Smooth muscle cell of the brain vasculature (primary cell): ENCODE measurements at regions not wholly inside any gene's neighbourhood (a gene's known extent, or its start where the extent isn't known, plus 50 kb on each side); places are given as distances from the start of the nearest gene placed in this dataset.

ENCODE experiments used
- DNase-seq: peaks from one replicate; pipeline ENCODE4 v3.0.0-alpha.2; 2012; ENCODE audit warnings: low read depth, low spot score

DNA sequence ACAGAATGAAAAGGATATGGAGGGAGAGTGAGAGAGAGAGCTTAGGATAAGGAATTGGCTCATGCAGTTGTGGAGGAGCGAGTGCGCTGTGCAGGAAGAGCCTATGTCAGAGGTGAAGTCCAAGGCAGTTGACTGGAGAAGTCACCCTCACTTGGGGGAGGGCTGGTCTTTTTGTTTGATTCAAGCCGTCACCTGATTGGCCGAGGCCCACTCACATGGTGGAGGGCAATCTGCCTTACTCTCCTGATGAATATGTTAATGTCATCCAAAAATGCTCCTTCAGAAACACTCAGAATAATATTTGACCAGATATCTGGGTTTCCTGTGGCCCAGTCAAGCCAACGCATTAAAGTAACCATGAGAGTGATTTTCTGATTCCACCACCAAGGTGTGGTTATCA lies 131.7 kb downstream of the KATNIP start:
- no peak for DNase-seq

- no peak for DNase-seq
Observed at GRCh38 chr16:27684047-27684446, 134.1 kb downstream of the KATNIP start.

- peak; percentile 72 for DNase-seq
Observed at GRCh38 chr16:27685807-27686206, 135.9 kb downstream of the KATNIP start.

DNA sequence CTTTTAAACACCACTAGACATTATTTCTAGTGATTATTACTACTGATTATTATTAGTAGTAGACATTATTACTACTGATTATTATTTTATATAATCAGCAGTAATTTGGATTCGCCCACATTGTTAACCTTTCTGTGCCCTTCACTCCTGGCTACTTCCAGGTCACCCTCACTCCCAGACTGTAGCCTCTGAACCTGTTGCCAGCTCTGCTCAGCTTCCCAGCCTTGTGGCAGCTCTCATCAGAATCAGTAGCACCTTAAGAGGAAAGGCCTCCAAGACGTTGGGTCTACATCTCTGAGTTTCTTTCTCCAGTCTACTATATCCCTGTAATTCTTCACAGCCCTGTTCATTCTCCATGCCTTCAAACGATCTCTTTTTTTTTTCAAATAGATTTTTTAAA lies 137.0 kb downstream of the KATNIP start:
- DNase-seq = no peak

- DNase-seq = no peak
Observed at GRCh38 chr16:27687605-27688004, 137.7 kb downstream of the KATNIP start.

GRCh38 chr16:27689711-27690110 lies 139.8 kb downstream of the KATNIP start:
- no peak for DNase-seq

GRCh38 chr16:27690608-27691007 lies 140.7 kb downstream of the KATNIP start:
- no peak for DNase-seq

- no peak for DNase-seq
Observed at GRCh38 chr16:27691721-27692120, 141.8 kb downstream of the KATNIP start.

GRCh38 chr16:27692576-27692975 lies 142.6 kb downstream of the KATNIP start:
- DNase-seq = no peak

DNA sequence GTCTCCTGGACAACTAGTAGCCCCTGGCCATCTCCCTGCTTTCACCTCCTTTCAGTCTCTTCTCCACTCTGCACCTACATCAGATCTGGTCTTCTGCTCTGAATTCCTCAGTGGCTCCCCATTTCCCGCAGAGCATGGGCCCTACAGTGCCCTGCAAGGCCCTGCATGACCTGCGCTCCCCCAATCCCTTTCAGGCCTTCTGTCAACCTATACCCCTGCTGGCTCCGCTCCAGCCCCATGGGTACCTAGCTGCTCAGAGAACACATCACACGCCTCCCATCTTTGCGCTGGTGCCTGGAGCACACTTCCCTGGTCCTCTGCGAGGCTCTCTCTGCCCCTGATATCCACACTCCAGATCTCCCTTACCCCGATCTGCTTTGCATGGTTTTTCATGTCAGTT lies 145.2 kb downstream of the KATNIP start:
- DNase-seq = no peak

DNA sequence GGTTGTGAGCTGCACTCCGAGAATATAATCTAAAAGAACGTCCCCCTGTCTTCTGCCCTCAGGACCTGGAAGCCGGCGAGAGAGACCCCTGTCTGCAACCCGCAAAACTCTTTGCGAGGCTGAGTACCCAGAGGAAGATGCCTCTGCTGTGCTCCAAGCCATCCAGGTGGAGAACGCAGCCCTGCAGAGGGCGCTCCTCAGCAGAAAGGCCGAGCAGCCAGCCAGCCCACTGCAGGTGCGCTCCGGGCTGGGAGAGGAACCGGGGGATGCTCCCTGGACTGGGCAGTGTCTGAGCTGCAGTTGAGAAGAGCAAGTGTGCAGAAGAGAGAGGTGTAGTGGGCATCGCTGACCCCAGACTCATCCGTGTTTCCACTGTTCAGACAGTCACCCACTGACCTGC lies 148.3 kb downstream of the KATNIP start:
- DNase-seq = no peak

DNA sequence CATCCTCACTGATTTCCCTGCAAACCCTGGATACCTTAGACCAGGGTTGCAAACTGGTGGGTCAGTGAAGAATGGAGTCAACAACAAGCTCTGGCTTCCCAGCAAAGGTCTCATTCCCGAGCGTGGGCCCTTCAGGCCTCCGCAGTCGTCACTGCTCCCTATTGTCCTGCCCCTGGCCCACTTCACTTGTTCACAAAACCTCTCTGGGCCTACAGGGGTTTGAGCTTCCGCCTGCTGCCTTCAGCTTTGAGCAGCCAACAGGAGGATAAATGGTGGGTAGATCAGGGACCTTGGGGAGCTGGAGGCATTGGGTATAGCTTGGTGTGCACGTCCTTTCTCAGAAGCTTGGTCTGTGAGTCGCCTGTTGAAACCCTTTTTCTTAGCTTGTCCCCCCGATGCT lies 148.8 kb downstream of the KATNIP start:
- no peak for DNase-seq

DNA sequence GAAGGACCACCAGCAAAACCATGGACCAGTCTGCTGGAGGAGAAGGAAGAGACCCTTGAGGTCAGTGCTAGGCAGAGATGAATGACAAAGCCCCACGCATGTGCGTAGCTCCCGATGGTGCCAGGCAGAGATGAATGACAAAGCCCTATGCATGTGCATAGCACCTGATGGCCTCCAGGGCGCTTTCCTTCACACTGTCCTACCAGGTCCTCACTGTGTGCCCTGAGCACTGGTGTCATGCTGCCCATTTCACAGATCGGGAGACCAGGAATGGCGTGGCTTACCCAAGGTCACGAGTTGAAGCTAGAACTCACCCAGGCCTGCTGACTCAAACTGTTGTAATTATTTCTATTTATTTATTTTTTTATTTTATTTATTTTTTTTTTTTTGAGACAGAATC lies 149.6 kb downstream of the KATNIP start:
- no peak for DNase-seq

DNA sequence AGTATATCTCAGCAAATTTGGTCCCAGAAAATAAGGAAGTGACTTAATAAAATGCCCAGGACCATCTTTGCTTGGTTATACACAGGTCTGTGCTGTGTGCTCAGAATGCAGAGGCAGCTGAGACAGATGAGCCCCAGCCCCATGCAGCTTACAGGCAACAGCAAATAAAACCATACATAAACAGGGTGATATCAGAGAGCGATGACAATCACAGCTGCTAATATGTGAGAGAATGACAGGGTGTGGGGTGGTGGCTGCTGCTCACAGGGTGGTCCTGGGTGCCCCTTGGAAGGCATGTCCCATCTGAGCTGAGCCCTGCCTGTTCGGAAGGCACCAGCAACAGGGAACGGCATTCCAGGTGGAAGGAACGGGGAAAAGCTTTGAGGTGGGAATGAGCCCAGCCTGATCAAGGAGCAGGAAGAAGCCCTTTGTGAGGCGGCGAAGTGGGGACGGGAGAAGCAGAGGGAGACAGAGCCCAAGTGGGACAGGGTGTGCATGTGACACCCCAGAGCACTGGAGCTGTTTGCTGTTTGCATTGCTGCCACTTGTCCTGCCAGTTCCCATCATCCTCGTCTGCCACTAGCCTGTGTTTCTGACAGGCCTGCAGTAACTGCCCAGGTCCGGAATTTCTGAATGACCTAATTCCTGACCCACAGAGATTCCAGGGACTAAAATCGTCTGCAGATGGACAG lies 150.5 kb downstream of the KATNIP start:
- no peak for DNase-seq

DNA sequence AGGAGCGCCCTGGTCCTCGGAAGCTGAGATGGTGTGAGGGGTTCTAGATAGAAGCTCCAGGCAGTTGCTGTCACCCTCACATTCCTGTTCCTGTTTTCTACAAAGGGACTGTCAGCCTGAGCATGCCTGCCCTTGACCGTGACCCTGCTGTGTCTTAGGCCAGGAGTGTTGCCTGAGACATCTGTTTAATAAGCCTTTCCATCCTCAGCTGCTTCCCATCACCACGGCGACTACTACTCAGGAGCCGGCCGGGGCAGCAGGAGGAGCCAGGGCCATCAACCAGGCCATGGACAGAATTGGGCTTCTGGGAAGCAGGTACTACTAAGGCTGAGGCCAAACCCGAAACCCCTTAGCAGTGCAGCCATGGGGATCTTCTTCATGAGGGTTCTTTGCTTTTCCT lies 151.4 kb downstream of the KATNIP start:
- no peak for DNase-seq

- DNase-seq = no peak
Observed at GRCh38 chr16:27703121-27703520, 153.2 kb downstream of the KATNIP start.

- no peak for DNase-seq
Observed at GRCh38 chr16:27703545-27703944, 153.6 kb downstream of the KATNIP start.

DNA sequence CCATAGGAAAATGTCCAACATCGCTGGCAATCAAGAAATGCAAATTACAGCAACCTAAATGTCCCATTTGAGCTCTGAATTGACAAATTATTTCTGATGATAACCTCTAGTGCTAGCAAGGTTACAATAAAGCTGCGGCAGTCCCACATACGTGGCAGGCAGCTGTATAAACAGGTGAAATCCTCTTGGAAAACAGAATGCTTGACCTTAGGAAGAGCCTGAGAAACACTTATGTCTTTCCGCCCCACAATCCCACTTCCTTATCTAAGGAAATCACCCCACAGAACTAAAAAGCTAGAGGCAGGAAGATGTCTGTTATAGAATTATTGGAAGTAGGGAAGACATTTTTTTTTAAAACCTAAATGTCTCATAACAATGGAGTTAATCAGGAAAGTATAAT lies 154.3 kb downstream of the KATNIP start:
- DNase-seq = no peak

GRCh38 chr16:27706156-27706865 lies 156.4 kb downstream of the KATNIP start:
- DNase-seq = no peak

DNA sequence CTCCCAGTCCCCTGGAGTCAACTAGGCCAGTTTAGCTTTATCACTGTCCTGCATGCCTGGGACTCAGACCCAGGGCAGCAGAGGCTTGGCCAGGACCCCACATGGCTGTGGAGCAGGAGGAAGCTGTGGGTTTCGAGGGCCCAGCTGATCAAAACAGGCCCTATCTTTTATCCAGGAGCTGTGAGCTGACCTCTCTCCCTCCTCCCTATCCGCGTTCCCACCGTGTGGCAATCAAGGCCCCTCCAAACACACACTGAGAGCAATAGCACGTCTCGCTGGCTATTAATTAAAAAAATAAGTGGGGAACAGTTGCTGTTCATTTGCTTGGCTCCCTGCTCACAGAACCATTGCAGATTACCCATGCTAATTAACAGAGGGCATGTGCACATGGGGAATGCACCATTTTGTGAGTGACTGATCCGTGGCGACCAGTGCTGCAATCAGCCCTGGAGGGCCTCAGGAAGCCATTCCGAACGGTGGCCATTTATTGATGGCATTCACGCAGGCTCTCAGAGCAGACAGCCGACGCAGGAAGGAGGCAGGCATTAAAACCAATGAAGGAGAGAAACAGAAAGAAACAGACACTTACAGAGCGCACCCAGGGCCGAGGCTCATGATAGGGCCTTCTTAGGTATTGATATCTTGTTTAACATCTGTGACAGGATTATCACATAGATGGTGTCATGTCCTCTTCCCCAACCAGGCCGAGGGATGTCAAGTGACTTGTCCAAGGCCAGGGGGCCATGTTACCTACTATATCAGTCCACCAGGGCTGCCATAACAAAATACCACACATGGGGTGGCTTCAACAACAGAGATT lies 157.1 kb downstream of the KATNIP start:
- no peak for DNase-seq

GRCh38 chr16:27708651-27709050 lies 158.7 kb downstream of the KATNIP start:
- DNase-seq = no peak

DNA sequence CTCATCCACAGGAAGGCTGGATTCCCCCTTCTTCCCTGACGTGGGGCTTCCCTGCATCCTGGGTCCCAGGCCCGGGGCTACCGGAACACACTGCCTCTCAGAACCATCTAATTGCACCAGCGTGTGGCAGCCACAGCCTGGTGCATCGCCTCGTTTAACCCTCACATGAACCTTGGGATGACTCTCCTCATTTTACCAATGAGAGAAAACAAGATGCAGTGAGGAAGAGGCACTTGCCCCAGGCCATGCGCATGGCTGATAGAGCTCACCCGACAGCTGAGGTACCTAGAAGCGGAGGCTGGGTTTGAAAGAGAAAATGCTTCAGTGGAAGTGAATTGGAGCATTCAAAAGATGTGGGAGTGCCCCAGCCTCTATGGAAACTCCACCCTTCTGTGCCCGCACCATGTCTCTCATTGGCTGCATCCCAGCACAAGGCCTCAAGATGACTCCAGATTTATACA lies 162.3 kb downstream of the KATNIP start:
- DNase-seq = no peak

GRCh38 chr16:27717726-27718125 lies 167.8 kb downstream of the KATNIP start:
- DNase-seq = no peak
